SW480 (cell line): ENCODE measurements at regions not wholly inside any gene's neighbourhood (a gene's known extent, or its start where the extent isn't known, plus 50 kb on each side); places are given as distances from the start of the nearest gene placed in this dataset.

Experiments
- DNase-seq: peaks from one replicate; pipeline ENCODE4 v3.0.0-alpha.2; 2016; ENCODE audit warnings: low spot score

- no peak for DNase-seq
Observed at GRCh38 chr13:107102676-107103075, 534.7 kb upstream of the ARGLU1 start.

DNA sequence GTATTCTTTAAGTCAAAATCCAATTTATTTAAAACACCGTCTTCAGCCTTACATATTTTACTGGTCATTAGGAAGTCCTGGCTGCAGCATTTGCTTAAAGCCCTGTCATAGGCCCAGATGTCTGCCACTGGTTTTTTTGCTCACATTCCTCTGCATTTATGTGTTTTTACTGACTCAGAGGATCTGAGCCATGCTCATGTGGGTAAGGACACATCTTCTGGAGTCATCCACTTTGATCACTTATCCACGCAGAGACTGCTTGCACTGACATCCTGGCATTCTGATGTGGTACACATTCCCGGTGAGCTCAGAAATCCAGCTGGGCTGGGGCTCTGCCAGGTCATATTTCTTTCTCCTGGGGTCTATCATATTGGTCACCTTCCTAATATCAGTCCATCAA is 531.7 kb upstream of the ARGLU1 start:
- no peak for DNase-seq

DNA sequence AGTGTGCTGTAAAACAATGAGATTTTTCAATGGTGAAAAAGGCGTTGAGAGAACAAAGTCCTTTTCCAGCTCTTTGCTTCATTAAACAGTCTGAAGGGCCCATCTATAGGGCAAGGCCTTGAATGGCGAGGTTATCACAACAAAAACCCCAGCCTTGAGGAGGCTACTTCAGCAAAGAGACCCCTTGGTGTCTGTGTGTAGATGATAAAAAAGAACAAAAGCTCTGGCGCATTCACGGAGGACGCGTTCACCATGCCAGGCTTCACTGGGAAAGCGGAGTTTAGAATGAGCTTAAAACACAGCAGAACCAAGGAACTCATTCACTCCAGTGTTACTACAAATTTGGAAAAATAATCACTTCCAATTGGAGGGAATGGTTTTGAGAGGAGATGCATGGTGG is 530.0 kb upstream of the ARGLU1 start:
- no peak for DNase-seq

GRCh38 chr13:107095876-107096275 is 527.9 kb upstream of the ARGLU1 start:
- no peak for DNase-seq

- DNase-seq = no peak
Observed at GRCh38 chr13:107091861-107092260, 523.9 kb upstream of the ARGLU1 start.

DNA sequence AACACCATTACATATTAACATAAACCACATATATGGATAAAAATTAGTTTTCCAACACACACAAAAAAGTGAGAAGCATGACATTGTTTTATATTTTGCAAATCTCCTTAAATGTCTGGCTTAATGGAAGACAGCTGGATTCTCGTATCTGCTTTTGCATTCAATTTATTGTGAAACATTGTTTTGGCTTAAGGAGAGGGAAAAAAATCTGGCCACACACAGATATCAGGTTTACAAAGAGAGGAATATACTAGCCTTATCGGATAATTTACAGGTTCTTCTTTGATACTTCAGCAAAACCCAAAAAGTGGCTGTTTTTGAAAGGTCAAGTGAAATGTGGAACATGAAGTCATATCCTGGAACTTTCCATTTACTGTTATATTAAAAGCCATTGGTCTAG is 523.5 kb upstream of the ARGLU1 start:
- no peak for DNase-seq

DNA sequence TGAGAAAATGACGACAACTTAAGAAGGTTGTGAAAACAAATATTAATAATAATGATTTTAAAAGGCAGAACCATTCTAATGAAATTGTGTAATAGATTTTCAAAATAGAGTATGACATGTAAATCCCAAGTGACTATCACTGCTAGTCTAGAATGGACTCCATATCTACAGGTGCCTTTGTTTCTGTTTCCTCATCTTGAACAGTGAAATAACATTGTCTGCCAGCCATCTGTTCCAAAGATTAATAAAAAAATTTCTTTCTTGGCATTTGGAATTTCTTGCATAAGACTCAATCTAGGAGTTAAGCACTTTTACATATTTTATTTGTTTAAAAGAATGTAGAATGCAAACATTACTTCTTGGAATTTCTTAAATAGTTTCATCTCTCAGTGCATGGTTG is 520.1 kb upstream of the ARGLU1 start:
- DNase-seq = no peak

GRCh38 chr13:107079423-107080049 is 511.6 kb upstream of the ARGLU1 start:
- no peak for DNase-seq

DNA sequence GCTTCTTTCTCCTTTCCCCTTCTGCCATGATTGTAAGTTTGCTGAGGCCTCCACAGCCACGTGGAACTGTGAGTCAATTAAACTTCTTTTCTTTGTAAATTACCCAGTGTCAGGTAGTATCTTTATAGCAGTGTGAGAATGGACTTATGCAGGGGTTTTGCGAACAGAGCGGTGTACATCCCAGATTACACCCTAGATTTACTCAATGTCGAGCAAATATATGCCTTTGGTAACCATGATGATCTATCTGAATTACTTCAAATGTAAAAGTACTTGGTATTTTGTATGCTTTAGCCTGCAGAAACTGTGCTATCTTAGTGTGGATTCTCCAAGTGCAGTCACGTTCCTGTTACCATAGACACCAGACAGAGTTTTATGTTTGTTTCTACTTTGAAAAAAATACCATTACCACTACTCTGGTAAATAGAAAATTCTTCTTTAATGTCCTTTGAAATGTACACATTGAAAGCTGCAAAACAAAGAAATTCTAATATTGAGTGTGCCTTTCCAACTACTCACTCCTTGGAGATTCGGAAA is 510.4 kb upstream of the ARGLU1 start:
- no peak for DNase-seq

GRCh38 chr13:107076801-107077200 is 508.9 kb upstream of the ARGLU1 start:
- no peak for DNase-seq

GRCh38 chr13:107075576-107075975 is 507.6 kb upstream of the ARGLU1 start:
- no peak for DNase-seq

- no peak for DNase-seq
Observed at GRCh38 chr13:107070792-107071191, 502.9 kb upstream of the ARGLU1 start.

DNA sequence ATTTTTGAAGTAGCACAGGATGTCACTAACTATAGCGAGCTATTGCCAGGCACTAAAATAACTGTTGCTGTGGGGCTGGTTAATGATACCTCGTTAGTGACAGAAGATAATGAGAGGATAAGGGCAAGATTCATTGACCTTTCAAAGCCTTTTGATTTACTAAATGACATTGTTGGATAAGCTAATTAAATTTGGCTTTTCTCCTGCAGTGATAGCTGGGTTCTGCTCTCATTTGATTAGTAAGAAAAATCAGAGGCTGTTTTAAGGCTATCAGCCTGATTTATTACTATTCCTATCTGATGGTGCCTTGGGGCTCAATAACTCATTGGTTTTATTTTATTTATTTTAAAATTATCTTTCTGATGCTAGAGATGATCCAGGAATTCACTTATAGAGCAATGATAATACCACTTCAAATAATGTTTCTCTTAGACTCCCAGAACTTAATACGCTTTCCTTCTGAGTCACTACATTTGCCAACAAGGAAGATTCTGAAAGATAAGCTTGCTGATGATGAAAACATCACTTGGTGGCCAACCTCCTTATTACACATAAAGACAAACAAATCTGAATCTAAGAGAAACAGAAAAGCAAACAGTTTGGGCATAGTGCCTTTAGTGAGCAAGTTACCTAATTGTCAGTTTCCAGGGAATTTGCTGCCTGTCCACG is 501.3 kb upstream of the ARGLU1 start:
- DNase-seq = no peak

DNA sequence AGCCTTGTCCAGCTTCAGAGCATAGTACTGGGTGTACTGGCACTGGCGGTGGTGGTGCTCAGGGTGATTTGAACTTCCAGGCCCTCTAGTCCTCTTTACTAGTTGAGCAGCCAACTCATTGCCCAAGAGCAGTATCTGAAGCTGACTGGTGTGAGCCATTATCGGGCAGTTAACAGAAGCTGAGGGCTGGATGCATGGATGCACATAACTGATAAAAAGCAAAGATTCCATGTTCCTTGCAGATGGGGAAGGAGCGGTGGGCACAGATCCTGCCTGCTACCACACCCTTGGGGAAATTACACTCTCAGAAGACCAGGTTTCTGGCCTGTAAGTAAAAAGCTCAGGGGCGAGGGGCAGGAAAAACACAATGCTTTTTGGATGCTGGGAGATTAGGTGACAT is 499.4 kb upstream of the ARGLU1 start:
- DNase-seq = no peak

DNA sequence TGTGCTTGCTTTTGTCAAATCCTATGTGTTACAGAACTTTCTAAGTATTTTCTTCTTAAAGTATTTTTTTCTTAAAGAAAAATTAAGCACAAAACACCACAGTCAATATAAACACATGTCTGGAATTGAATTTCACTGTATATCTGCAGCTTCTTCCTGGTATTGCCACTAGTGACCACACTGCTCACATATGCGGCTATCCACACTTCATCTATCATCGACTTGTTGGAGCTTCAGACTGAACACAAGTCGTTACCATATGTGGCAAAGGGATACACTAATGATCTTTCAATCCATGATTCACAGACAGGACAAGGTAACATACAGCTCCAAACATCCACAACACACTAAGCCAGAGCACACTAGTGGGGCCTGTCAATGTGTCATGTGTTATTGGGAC is 498.4 kb upstream of the ARGLU1 start:
- no peak for DNase-seq

DNA sequence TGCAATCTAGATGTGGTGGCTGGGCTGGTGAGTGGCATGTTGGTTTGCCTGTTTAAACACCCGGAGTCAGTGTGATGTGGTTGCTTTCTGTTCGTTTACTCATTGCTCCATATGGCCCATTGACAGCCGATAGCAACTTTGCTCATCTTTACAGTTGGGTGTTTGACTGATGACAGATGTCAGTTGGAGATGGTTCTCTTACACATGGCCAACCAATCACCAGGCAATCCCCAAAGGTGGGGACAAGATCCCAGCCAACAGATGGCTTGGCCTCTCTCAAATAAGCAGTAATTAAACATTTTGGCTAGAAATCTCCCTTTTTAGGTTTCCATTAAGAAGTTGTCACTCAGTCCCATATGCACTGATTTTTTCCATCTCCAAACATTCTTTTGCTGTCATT is 497.1 kb upstream of the ARGLU1 start:
- no peak for DNase-seq

- DNase-seq = no peak
Observed at GRCh38 chr13:107057028-107057631, 489.2 kb upstream of the ARGLU1 start.

- no peak for DNase-seq
Observed at GRCh38 chr13:107043021-107043956, 475.4 kb upstream of the ARGLU1 start.

DNA sequence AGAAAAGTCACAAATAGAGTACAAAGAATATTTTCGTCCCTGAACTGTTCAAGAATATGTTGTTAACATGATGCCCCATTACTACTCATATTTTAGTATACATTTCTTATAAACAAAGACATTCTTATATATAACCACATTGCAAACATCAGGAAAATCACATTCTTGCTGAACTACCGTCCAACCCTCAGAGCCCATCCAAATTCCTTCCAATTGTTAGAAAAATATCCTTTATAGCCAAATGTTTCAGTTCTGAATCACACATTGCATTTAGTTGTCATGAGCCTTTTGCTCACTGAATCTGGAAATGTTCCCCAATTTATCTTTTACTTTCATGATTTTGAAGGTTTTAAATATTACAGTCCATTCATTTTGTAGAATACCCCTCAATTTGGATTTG is 467.8 kb upstream of the ARGLU1 start:
- DNase-seq = no peak

GRCh38 chr13:107035186-107035585 is 467.2 kb upstream of the ARGLU1 start:
- DNase-seq = no peak

- no peak for DNase-seq
Observed at GRCh38 chr13:107034236-107034872, 466.4 kb upstream of the ARGLU1 start.

GRCh38 chr13:107031716-107032115 is 463.8 kb upstream of the ARGLU1 start:
- DNase-seq = no peak
